ENCODE measurements at regions not wholly inside any gene's neighbourhood (a gene's known extent, or its start where the extent isn't known, plus 50 kb on each side); places are given as distances from the start of the nearest gene placed in this dataset.
"Not testable (repeated sequence)": the region's sequence is repeated elsewhere in the genome, so short reads cannot be mapped to it uniquely, and the experiment has no call there.

- not testable (repeated sequence) for TF ChIP-seq POLR2A, POLR2AphosphoS5 (IDR thresholded peaks at IDR 0.05; ENCODE audit: low read depth, low read length)
These were observed 211.6 kb upstream of the TMEM229A start for GRCh38 chr7:124244469-124244868.
